GM21786 (cell line): ENCODE measurements at regions not wholly inside any gene's neighbourhood (a gene's known extent, or its start where the extent isn't known, plus 50 kb on each side); places are given as distances from the start of the nearest gene placed in this dataset.

ENCODE experiments used
- ATAC-seq: cut with Tn5 transposase; IDR thresholded peaks from one replicate; pipeline ENCODE4 v1.9.1; 2021; ENCODE audit not compliant: unreplicated experiment

- no peak for ATAC-seq
Measured at GRCh38 chr21:35905096-35905962, 155.0 kb downstream of the SETD4 start.

- no peak for ATAC-seq
Measured at GRCh38 chr21:35900539-35900938, 159.8 kb downstream of the SETD4 start.

GRCh38 chr21:35896060-35896459 lies 164.3 kb downstream of the SETD4 start:
- ATAC-seq, result no peak

- ATAC-seq, result no peak
Measured at GRCh38 chr21:35895598-35895997, 164.7 kb downstream of the SETD4 start.

GRCh38 chr21:35893156-35893555 lies 167.2 kb downstream of the SETD4 start:
- no peak for ATAC-seq

- no peak for ATAC-seq
Measured at GRCh38 chr21:35886887-35887286, 173.4 kb downstream of the SETD4 start.

GRCh38 chr21:35885942-35886541 lies 174.3 kb downstream of the SETD4 start:
- no peak for ATAC-seq

- ATAC-seq, result no peak
Measured at GRCh38 chr21:35882791-35883240, 177.5 kb downstream of the SETD4 start.

GRCh38 chr21:35873441-35873840 lies 186.9 kb downstream of the SETD4 start:
- ATAC-seq, result no peak

GRCh38 chr21:35871906-35872305 lies 188.4 kb downstream of the SETD4 start:
- ATAC-seq, result no peak

GRCh38 chr21:35868869-35869223 lies 191.5 kb downstream of the SETD4 start:
- no peak for ATAC-seq

GRCh38 chr21:35868005-35868868 lies 192.1 kb downstream of the SETD4 start:
- ATAC-seq, result no peak

GRCh38 chr21:35864039-35864438 lies 196.3 kb downstream of the SETD4 start:
- no peak for ATAC-seq

- no peak for ATAC-seq
Measured at GRCh38 chr21:35862969-35863368, 197.4 kb downstream of the SETD4 start.

- ATAC-seq, result no peak
Measured at GRCh38 chr21:35861661-35862060, 198.7 kb downstream of the SETD4 start.

GRCh38 chr21:35860189-35860869 lies 200.0 kb downstream of the SETD4 start:
- no peak for ATAC-seq

GRCh38 chr21:35859677-35860076 lies 200.6 kb downstream of the SETD4 start:
- no peak for ATAC-seq

GRCh38 chr21:35857095-35857494 lies 203.2 kb downstream of the SETD4 start:
- no peak for ATAC-seq

GRCh38 chr21:35855484-35855883 lies 204.8 kb downstream of the SETD4 start:
- no peak for ATAC-seq

- ATAC-seq, result no peak
Measured at GRCh38 chr21:35854281-35854680, 206.0 kb downstream of the SETD4 start.
